GM19023 (cell line): ENCODE measurements at regions not wholly inside any gene's neighbourhood (a gene's known extent, or its start where the extent isn't known, plus 50 kb on each side); places are given as distances from the start of the nearest gene placed in this dataset.
"Not testable (repeated sequence)": the region's sequence is repeated elsewhere in the genome, so short reads cannot be mapped to it uniquely, and the experiment has no call there.

Experiments
- ATAC-seq: cut with Tn5 transposase; IDR thresholded peaks from one replicate; pipeline ENCODE4 v1.9.1; 2021; ENCODE audit warnings: mild to moderate bottlenecking, moderate library complexity; ENCODE audit not compliant: unreplicated experiment

GRCh38 chr18:11388755-11389680 lies 220.4 kb upstream of the SLC35G4 start:
- ATAC-seq = no peak

- no peak for ATAC-seq
Measured at GRCh38 chr18:11387880-11388279, 221.5 kb upstream of the SLC35G4 start.

DNA sequence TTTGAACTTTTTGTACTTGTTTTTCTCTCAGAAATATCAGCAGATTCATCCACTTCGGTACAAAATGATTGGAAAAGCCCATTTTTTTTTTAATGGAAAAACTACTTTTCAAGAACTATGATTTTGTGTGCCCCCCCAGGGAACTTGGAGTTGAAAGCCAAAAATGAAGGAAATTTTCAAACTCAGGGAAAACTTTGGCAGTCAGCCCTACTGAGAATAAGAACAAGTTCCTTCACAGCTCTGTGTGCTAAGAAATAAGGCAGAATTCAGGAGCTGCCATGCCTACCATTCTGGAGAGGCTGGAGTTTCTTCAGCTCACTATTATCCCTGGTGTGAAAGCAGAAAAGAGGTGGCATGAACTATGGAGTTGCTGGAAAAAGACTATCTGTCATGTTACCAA lies 226.0 kb upstream of the SLC35G4 start:
- ATAC-seq = no peak

- no peak for ATAC-seq
Measured at GRCh38 chr18:11380968-11381367, 228.4 kb upstream of the SLC35G4 start.

- ATAC-seq = no peak
Measured at GRCh38 chr18:11379660-11380059, 229.7 kb upstream of the SLC35G4 start.

DNA sequence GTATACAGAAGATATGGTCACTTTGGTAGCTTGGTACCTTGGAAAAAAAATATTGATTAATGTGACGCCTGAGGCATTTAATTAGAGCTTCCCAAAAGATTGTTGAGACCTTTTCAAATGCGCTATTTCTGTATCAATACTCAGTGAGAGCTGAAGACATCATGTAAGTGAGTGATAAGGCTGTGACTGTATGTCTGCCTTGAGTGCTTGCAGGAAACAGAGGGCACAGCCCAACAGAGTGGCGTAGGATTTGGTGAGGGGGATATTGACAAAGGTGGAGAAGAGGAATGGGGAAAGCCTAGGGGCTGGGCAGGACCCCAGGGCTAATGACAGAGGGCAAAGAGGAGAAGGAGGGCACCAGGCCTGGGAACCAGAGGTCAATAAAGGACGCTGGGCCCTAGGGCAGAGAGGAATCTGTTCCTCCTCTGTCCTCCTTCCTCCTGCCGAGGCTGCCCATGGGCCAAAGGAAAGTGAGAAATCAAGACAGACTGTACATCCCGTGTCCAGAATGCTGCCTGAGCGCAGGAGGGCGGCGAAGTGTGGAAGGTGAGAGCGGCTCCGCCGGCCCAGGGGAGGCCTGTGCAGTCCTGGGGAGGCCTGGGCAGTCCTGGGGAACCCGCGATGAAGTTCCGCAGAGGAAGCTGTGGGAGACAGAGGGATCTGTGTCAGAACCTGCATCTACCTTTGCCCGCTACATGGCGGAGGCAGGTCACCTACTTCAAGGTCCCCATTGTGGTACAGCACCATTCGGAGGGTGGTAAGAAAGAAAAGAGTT lies 228.6 kb upstream of the PIEZO2 start:
- no peak for ATAC-seq

DNA sequence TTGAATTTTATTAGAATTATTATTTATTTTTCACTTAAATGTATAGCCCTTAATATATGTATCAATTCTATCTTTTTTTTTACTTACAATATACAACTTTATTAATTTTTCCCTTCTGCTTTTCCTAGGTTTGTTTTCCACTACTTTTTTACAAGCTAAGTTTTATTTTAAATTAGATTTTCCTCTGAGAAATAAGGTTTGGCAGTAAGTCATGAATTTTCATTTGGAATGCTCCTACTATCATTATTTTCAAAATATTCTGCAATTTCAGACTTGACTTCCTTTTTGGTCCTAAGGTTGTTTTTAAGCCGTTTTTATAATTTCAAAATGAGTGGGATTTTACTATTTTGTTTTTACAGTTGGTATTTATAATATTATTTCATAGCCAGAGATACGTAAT lies 222.8 kb upstream of the PIEZO2 start:
- no peak for ATAC-seq

DNA sequence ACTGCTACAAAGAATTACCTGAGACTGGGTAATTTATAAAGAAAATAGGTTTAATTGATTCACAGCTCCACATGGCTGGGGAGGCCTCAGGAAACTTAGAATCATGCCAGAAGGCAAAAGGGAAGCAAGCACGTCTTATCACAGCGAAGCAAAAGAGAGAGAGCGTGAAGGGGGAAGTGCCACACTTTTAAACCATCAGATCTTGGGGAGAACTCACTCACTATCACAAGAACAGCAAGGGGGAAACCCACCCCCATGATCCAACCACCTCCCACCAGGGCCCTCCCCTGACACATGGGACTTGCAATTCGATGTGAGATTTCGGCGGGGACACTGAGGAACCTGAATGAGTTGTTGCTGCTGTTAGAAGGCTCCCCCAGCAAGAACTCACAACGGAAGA lies 220.2 kb upstream of the PIEZO2 start:
- ATAC-seq = no peak

DNA sequence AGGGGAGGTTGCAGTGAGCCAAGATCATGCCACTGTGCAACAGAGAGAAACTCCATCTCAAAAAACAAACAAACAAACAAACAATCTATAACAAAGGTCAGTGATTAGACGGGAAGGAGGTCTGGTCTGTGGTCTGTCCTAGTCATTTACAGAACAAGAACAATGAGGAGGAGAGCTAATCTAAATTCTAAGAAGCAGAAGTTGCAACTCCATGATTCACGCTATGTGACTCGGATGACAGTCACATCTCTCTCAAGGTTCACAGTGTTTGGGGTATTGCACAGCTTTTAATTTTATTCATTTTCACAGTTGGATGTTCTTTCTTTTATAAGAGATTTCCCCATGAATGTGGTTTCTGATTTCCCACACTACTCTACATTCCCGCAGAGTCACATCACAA lies 218.7 kb upstream of the PIEZO2 start:
- no peak for ATAC-seq

DNA sequence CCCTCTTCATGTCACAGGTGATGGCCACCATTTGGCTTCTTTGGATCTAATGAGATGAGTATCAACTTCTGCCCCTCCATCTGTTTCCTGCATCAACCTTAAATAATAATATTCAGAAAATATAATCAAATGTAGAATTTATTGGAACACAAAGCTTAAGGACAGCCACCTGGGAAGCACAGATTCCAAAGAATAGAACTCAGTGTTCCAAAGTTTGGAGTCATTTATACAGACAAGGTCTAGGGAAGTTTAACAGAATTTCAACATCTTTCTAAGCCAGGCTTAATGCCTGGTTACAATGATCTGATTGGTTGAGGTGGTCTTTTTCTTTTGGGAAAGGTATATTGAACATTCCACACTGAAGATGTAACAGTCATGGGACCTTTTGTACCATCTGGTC lies 218.0 kb upstream of the PIEZO2 start:
- no peak for ATAC-seq

GRCh38 chr18:11366410-11366809 lies 217.0 kb upstream of the PIEZO2 start:
- ATAC-seq = no peak

DNA sequence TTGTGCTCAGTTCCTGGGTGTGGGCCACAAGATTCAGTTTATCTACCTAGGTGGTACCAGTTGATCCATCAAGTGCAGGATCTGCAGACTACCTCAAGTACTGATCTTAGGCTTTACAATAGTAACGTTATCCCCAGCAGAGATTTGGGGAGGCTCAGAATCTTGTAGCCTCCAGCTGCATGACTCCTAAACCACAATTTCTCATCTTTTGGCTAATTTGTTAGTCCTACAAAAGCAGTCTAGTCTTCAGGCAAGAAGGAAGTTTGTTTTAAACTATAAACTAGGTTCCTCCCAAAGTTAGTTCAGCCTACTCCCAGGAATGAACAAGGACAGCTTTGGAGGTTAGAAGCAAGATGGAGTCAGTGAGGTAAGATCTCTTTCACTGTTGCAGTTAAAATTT lies 213.5 kb upstream of the PIEZO2 start:
- no peak for ATAC-seq

DNA sequence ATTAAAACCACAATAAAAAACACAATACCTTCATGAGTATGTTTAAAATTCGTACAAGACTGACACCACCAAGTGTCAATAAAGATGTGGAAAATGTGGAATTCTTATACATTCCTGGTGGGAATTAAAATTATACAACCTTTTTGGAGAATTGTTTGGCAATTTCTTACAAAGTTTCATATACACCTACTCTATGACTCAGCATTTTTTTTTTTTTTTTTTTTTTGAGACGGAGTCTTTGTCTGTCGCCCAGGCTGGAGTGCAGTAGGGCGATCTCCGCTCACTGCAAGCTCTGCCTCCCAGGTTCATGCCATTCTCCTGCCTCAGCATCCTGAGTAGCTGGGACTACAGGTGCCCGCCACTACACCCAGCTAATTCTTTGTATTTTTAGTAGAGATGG lies 212.5 kb upstream of the PIEZO2 start:
- ATAC-seq = not testable (repeated sequence)

DNA sequence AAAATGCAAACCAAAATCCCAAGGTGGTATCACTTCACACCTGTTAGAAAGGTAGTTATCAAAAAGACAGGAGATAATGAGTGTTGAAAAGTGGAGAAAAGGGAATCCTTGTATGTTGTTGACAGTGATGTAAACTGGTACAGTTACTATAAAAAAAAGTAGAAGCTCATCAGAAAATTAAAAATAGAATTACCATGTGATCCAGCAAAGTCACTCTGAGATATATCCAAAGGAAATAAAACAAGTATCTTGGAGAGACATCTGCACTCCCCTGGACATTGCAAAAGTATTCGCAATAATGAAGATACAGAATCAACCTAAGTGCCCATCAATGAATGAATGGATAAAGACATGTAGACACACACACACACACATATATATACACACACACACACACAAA lies 208.3 kb upstream of the PIEZO2 start:
- ATAC-seq = no peak

DNA sequence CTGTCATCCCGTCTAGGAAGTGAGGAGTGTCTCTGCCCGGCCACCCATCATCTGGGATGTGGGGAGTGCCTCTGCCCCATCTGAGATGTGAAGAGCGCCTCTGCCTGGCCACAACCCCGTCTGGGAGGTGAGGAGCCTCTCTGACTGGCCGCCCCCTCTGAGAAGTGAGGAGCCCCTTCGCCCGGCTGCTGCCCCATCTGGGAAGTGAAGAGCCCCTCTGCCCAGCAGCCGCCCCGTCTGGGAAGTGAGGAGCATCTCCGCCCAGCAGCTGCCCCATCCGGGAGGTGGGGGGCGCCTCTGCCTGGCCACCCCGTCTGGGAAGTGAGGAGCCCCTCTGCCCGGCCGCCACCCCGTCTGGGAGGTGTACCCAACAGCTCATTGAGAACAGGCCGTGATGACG lies 195.2 kb upstream of the PIEZO2 start:
- not testable (repeated sequence) for ATAC-seq

DNA sequence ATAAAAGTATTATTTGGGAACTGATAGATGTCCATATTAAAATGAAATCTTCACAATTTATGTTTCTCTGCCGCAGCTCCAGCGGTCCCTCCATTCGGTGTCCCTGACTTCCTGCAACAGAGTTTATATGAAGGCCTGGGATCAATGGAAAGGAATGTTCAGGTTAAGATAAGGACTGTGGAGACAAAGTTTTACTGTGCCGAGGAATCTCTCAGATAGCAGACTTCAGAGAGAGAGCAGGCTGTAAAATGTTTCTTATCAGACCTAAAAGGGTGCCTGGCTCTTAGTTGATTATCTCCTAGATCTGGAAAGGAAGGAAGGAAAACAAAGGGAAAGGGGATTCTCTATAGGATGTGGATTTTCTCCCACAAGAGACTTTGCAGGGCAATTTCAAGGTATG lies 193.7 kb upstream of the PIEZO2 start:
- ATAC-seq = no peak

DNA sequence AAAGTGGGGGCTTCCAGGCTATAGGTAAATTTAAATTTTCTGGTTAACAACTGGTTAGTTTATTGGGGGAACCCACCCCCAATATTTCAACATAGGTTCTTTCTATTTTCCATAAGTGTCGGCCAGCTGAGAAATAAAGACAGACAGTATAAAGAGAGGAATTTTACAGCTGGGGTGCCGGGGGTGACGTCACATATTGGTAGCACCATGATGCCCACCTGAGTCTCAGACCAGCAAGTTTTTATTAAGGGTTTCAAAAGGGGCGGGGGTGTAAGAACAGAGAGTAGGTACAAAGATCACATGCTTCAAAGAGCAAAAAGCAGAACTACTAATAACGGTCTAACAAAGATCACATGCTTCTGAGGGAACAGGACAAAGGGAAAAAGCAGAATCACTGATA lies 192.7 kb upstream of the PIEZO2 start:
- ATAC-seq = not testable (repeated sequence)

DNA sequence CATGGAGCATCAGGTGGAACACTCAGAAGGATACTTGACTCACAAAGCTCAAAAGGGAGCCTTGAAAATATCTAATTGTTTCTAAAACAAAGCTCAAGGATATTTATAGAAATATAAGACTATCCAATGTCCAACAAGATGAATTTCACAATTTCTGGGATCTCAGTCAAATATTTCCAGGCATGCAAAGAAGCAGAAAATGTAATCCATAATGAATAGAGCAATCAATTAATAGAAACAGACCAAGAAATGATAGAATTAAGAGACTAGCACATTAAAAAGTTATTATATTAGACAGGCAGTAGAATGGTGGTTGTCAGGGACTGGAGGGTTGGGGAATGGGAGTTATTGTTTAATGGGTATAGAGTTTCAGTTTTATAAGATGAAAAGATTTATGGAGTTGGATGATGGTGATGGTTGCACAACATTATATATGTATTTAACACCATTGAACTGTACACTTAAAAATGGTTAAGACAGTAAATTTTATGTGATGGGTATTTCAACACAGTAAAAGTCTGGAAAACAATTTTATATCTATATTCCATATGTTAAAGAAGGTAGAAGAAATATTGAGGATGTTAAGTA lies 189.9 kb upstream of the PIEZO2 start:
- ATAC-seq = no peak

DNA sequence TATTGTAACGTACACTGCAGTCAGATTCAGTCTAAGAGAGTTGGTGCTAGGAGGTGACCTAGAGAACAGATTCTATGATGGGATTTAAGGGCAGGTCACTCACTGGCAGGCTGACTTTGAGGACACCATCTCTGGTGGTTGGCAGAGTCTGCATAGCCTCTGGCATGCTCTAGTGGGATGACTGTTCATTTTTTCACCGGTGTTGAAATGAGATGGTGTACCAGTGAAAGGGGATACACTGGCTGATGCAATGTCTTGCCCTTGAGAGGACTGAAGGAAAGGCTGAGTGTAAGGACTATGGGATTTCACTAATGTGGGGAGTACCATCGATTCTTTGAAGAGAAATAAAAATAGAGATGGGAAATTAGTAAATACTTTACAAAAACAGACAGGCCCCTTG lies 186.9 kb upstream of the PIEZO2 start:
- no peak for ATAC-seq

GRCh38 chr18:11327391-11328009 lies 178.1 kb upstream of the PIEZO2 start:
- ATAC-seq = no peak
